Activated T-cell treated with anti-CD3 and anti-CD28 coated beads, Interleukin-2, amount 50 U/mL, for 48 hours (primary cell): ENCODE measurements at regions not wholly inside any gene's neighbourhood (a gene's known extent, or its start where the extent isn't known, plus 50 kb on each side); places are given as distances from the start of the nearest gene placed in this dataset.
"Not testable (repeated sequence)": the region's sequence is repeated elsewhere in the genome, so short reads cannot be mapped to it uniquely, and the experiment has no call there.

ENCODE experiments used
- DNase-seq, 2 experiments: peaks; one replicate each; pipeline ENCODE4 v3.0.0-alpha.2; 2020

DNA sequence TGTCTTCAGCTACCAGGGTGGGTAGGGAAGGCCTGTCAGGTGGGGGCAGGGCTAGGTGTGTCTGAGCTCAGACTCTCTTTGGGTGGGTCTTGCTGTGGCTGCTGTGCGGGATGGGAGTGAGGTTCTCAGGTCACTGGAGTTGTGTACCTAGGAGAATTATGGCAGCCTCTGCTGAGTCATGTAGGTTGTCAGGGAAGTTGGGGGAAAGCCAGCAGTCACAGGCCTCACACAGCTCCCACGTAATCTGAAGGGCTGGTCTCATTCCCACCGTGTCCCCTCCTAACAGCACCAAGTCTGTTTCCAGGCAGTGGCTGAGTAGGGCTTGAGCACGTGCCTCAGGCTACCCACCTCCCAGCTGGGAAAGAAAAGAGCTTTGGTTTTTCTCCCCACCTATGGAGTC, 67.0 kb downstream of the CHCHD4 start:
- no peak for DNase-seq

DNA sequence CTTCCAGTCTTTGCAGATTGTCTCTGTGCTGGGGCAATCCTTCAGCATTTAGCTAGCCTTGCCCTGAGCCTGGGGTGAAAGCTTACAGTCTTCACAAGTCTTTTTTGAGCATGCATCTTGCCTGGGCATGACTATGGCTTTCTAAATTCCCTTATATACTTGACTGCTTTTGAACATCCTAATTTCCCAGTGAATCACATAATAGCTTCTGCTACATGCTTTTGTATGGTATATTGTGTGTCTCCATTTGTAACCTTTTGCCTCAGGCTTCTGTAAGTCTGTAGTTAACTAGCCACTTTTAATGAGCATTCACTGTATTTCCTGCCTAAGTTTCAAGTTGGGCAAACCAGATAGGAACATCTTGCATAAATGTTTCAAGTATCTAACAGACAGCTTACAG, 76.8 kb downstream of the CHCHD4 start:
- DNase-seq: no peak

DNA sequence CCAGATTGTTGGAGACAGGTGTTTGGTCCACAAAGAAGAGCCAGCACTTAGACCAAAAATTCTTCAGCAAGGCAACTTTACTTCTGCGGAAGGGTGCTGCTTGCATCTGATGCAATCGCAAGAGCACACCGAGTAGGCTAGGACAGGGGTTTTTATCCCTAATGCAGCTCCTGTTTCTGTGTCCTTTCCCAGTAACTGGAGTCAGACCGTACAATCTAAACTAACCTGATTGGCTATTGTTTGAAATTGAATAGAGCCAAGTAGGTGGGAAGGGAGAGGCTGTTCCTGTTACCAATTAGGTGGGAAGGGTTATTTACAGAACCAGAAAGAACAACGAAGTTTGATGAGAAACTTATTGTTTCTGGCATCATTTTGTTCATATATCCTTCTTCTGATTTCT, 77.6 kb downstream of the CHCHD4 start:
- no peak for DNase-seq

GRCh38 chr3:14042680-14043079, 82.0 kb downstream of the CHCHD4 start:
- DNase-seq: no peak

GRCh38 chr3:14039149-14039548, 85.5 kb downstream of the CHCHD4 start:
- no peak for DNase-seq

- DNase-seq: no peak
Measured at GRCh38 chr3:14037211-14037610, 87.5 kb downstream of the CHCHD4 start.

GRCh38 chr3:14033023-14033422, 91.6 kb downstream of the CHCHD4 start:
- no peak for DNase-seq

GRCh38 chr3:14031271-14031670, 93.4 kb downstream of the CHCHD4 start:
- no peak for DNase-seq

- DNase-seq: not testable (repeated sequence)
Measured at GRCh38 chr3:14029390-14029995, 95.2 kb downstream of the CHCHD4 start.

- not testable (repeated sequence) for DNase-seq
Measured at GRCh38 chr3:14028122-14028521, 96.5 kb downstream of the CHCHD4 start.

GRCh38 chr3:14019459-14019858, 105.2 kb downstream of the CHCHD4 start:
- no peak for DNase-seq

DNA sequence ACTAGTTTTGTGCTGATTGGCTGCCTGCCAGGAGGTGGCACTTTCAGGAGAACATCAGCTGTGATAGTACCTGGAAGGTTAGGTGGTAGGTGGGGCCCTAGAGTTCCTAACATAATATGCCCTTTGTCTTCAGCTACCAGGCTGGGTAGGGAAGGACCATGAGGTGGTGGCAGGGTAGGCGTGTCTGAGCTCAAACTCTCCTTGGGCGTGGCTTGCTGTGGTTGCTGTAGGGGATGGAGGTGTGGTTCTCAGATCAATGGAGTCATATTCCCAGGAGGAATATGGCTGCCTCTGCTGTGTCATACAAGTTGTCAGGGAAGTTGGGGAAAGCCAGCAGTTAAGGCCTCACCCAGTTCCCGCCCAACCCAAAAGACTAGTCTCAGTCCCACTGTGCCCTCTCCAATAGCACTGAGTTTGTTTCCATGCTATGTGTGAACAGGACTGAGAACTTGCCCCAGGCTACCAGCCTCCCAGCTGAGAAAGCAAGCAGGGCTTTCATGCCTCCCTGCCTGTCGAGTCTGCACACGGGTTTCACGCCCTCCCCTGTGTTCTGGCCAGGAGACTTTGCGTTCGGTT, 107.7 kb downstream of the CHCHD4 start:
- DNase-seq: no peak

DNA sequence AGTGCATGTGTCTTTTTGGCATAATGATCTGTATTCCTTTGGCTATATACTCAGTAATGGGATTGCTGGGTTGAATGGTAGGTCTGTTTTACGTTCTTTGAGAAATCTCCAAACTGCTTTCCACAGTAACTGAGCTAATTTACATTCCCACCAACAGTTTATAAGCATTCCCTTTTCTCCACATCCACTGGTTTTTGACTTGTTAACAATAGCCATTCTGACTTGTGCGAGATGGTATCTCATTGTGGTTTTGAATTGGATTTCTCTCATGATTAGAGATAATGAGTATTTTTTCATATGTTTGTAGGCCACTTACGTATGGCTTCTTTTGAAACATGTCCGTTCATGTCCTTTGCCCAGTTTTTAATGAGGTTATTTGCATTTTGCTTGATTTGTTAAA, 117.7 kb downstream of the CHCHD4 start:
- no peak for DNase-seq

DNA sequence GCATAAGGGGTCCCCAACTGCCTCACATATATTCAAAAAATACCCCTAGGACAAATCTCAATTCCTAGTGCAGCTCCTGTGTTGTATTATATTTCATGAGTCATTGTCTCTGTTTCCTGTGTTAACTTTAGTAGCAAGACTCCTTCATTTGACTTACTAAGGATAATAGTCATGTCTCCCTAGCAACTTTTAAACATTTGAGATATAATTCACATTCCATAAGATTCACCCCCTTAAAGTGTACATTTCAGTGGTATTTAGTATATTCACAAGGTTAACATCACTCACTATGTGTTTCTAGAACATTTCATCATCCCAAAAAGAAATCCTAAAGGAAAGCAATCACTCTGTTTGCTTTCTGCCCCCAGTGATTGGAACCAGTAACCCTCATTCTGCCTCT, 121.3 kb upstream of the WNT7A start:
- DNase-seq: no peak

DNA sequence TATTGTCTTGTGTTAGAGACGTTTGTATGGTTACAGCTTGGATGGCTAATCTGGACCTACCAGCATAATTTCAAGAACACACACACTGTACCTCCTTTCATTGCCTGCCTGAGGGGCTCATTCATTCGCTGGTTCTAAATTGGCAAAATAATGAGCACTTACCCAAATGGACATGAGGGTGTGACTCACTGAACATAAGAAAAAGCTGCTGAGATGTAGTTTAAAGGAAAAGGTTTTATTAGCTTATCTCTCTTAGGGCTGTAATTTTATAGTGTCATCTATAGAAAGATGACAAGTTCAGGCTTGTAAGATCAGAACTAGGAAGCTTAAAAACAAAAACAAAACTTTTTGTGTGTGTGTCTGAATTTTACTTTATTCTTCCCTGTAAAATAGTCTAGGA, 120.7 kb upstream of the WNT7A start:
- no peak for DNase-seq

DNA sequence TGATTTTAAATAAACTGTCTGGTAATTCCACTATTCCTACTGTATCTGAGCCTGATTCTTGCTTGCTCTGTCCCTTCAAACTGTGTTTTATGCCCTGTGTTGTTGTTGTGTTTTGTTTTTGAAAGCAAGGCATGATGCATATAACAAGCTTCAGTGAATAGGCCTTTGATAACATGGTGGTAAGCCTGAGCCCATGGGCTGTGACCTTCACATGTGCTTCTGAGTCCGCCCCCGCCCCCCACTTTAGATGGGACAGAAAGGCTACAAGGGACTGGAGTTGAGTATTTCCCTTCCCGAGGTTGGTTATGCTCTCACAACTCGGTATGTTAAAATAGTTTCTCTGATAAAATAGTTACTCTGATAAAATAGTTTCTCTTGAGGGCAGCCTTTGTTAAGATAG, 119.0 kb upstream of the WNT7A start:
- no peak for DNase-seq

- not testable (repeated sequence) for DNase-seq
Measured at GRCh38 chr3:13995216-13995615, 115.3 kb upstream of the WNT7A start.

GRCh38 chr3:13988925-13989324, 109.1 kb upstream of the WNT7A start:
- not testable (repeated sequence) for DNase-seq

DNA sequence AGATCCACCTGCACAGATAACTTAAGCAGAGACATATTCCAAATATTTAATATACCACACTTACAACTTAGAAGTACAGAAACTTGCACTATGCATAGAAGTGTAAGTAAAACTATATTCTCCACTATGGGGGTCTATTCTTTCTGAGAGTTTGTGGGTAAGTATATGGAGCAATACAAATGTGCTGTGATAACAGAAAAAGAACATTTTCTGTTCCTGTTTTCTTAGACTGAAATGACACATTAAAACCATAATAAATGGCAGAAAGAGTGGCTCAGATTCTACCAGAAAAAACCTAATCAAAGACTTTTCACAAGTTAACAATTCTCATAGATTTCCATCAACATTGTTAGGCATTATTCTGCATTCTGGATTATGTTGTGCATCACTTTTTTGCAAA, 96.6 kb upstream of the WNT7A start:
- no peak for DNase-seq

GRCh38 chr3:13975686-13976085, 95.8 kb upstream of the WNT7A start:
- DNase-seq: no peak

DNA sequence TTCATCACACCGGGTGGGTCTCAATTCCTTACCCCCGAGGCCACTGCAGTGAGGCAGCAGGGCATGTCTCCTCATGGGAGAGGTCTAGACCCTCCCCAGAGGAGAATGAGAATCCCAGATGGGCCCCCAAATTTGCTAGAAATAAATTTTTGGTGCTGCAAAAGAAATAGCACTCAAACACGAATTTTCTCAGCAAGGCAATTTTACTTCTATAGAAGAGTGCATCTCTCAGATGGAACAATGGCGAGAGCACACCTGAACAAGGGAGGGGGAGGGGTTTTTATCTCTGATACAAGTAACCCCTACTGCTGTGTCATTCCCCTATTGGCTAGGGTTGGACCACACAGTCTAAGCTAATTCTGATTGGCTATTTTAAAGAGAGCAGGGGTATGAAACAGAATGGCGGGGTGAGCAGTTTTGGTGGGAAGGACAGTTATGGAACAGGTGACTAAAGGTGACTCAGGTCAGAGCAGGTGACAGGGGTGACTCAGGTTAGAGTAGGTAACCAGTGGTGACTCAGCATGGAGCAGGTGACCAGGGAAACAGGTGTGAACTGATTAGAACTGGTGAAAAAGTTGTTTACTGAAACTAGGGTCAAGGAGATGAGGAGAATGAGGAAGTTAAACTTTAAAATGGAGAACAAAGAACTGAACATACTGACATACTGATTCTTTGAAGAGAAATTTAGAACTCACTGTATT, 93.0 kb upstream of the WNT7A start:
- no peak for DNase-seq

GRCh38 chr3:13966302-13966701, 86.4 kb upstream of the WNT7A start:
- DNase-seq: no peak

GRCh38 chr3:13963137-13963886, 83.4 kb upstream of the WNT7A start:
- DNase-seq: no peak
